ENCODE measurements at regions not wholly inside any gene's neighbourhood (a gene's known extent, or its start where the extent isn't known, plus 50 kb on each side); places are given as distances from the start of the nearest gene placed in this dataset.

GRCh38 chr5:167867281-167867680, 424.2 kb upstream of the WWC1 start:
- H3F3A ChIP-seq (ENCODE audit: insufficient read depth, low read length, poor library complexity, severe bottlenecking): no peaks in the 10 kb centered on the region
- H3K27ac ChIP-seq (ENCODE audit: low read length): no peak overlapping the region
- TF ChIP-seq SMC3 (conservative IDR thresholded peaks at IDR 0.05; ENCODE audit: poor library complexity): no peak
- H3K36me3 ChIP-seq (ENCODE audit: insufficient read depth, low read length): no peaks in the 10 kb centered on the region
- no peaks in the 10 kb centered on the region for H3K79me2 ChIP-seq (replicated peaks; ENCODE audit: insufficient read depth, low read length)
- no peaks in the 10 kb centered on the region for H3K9me3 ChIP-seq (ENCODE audit: low read length)
- H3K4me2 ChIP-seq (ENCODE audit: low read length): no peak overlapping the region
- no peaks in the 10 kb centered on the region for H4K20me1 ChIP-seq (ENCODE audit: insufficient read depth)
- H3K27me3 ChIP-seq (ENCODE audit: insufficient read depth, low read depth, low read length): no peaks in the 10 kb centered on the region
- no peak overlapping the region for H3K9ac ChIP-seq (ENCODE audit: low read length)
- H3K9me2 ChIP-seq (ENCODE audit: insufficient read depth, low read length): no peaks in the 10 kb centered on the region
- H2AFZ ChIP-seq (ENCODE audit: low read depth, low read length): no peak overlapping the region
- no peak overlapping the region for H3K4me3 ChIP-seq (ENCODE audit: low read length)

- no peaks in the 10 kb centered on the region for H4K20me1 ChIP-seq (ENCODE audit: insufficient read depth)
- H3K36me3 ChIP-seq (ENCODE audit: insufficient read depth, low read length): no peaks in the 10 kb centered on the region
- no peak for TF ChIP-seq RAD21 (conservative IDR thresholded peaks at IDR 0.05)
- TF ChIP-seq SMC3 (conservative IDR thresholded peaks at IDR 0.05; ENCODE audit: poor library complexity): no peak
- TF ChIP-seq TAF1 (IDR thresholded peaks at IDR 0.05; ENCODE audit: low read depth): no peak
- TF ChIP-seq EP300 (conservative IDR thresholded peaks at IDR 0.05; ENCODE audit: poor library complexity, severe bottlenecking): no peak
- no peak for TF ChIP-seq MXI1 (conservative IDR thresholded peaks at IDR 0.05; ENCODE audit: poor library complexity, severe bottlenecking)
- TF ChIP-seq POLR2AphosphoS5 (IDR thresholded peaks at IDR 0.05): no peak
- no peak overlapping the region for H2AFZ ChIP-seq (ENCODE audit: low read depth, low read length)
- no peak overlapping the region for H3K4me3 ChIP-seq (ENCODE audit: low read length)
- no peak overlapping the region for H3K27ac ChIP-seq (ENCODE audit: low read length)
- no peaks in the 10 kb centered on the region for H3K27me3 ChIP-seq (ENCODE audit: insufficient read depth, low read depth, low read length)
- H3K9ac ChIP-seq (ENCODE audit: low read length): no peak overlapping the region
- no peaks in the 10 kb centered on the region for H3K9me3 ChIP-seq (ENCODE audit: low read length)
- H3K4me2 ChIP-seq (ENCODE audit: low read length): no peak overlapping the region
- no peaks in the 10 kb centered on the region for H3F3A ChIP-seq (ENCODE audit: insufficient read depth, low read length, poor library complexity, severe bottlenecking)
- no peaks in the 10 kb centered on the region for H3K9me2 ChIP-seq (ENCODE audit: insufficient read depth, low read length)
- no peaks in the 10 kb centered on the region for H3K79me2 ChIP-seq (replicated peaks; ENCODE audit: insufficient read depth, low read length)
Observed at GRCh38 chr5:167869125-167869524, 422.3 kb upstream of the WWC1 start.

GRCh38 chr5:167870055-167870454, 421.4 kb upstream of the WWC1 start:
- TF ChIP-seq CTCF (IDR thresholded peaks at IDR 0.05; ENCODE audit: poor library complexity, severe bottlenecking): no peak
- no peak for TF ChIP-seq REST (IDR thresholded peaks at IDR 0.05; ENCODE audit: borderline replicate concordance)
- TF ChIP-seq EP300 (conservative IDR thresholded peaks at IDR 0.05; ENCODE audit: poor library complexity, severe bottlenecking): no peak
- TF ChIP-seq MXI1 (conservative IDR thresholded peaks at IDR 0.05; ENCODE audit: poor library complexity, severe bottlenecking): no peak
- TF ChIP-seq RAD21 (conservative IDR thresholded peaks at IDR 0.05): no peak
- no peak for TF ChIP-seq SMC3 (conservative IDR thresholded peaks at IDR 0.05; ENCODE audit: poor library complexity)
- TF ChIP-seq EZH2 (IDR thresholded peaks at IDR 0.05; ENCODE audit: borderline replicate concordance, insufficient read depth, low read length, poor library complexity, severe bottlenecking): no peak
- TF ChIP-seq TAF1 (IDR thresholded peaks at IDR 0.05; ENCODE audit: low read depth): no peak
- TF ChIP-seq POLR2AphosphoS5 (IDR thresholded peaks at IDR 0.05): no peak
- H3K36me3 ChIP-seq (ENCODE audit: insufficient read depth, low read length): no peaks in the 10 kb centered on the region
- no peaks in the 10 kb centered on the region for H3K9me2 ChIP-seq (ENCODE audit: insufficient read depth, low read length)
- no peaks in the 10 kb centered on the region for H4K20me1 ChIP-seq (ENCODE audit: insufficient read depth)
- no peak overlapping the region for H3K9ac ChIP-seq (ENCODE audit: low read length)
- H3F3A ChIP-seq (ENCODE audit: insufficient read depth, low read length, poor library complexity, severe bottlenecking): no peaks in the 10 kb centered on the region
- no peak overlapping the region for H3K27ac ChIP-seq (ENCODE audit: low read length)
- no peaks in the 10 kb centered on the region for H3K9me3 ChIP-seq (ENCODE audit: low read length)
- no peaks in the 10 kb centered on the region for H3K79me2 ChIP-seq (replicated peaks; ENCODE audit: insufficient read depth, low read length)
- no peak overlapping the region for H3K4me2 ChIP-seq (ENCODE audit: low read length)
- no peak overlapping the region for H3K4me3 ChIP-seq (ENCODE audit: low read length)
- no peak overlapping the region for H2AFZ ChIP-seq (ENCODE audit: low read depth, low read length)
- no peaks in the 10 kb centered on the region for H3K27me3 ChIP-seq (ENCODE audit: insufficient read depth, low read depth, low read length)
